HEK293 (cell line): ENCODE measurements at regions not wholly inside any gene's neighbourhood (a gene's known extent, or its start where the extent isn't known, plus 50 kb on each side); places are given as distances from the start of the nearest gene placed in this dataset.

Experiments used
- CTCF ChIP-seq: fragments of 450-650 bp; formaldehyde crosslinking; IDR thresholded peaks from 2 replicates; pipeline ENCODE4 v1.5.1; 2016; ENCODE audit warnings: missing biosample characterization, missing genetic modification characterization
- INSM2 ChIP-seq: fragments of 450-650 bp; formaldehyde crosslinking; IDR thresholded peaks from 2 replicates; pipeline ENCODE4 v1.5.1; 2016; ENCODE audit warnings: missing biosample characterization, missing genetic modification characterization
- KLF1 ChIP-seq: fragments of 450-650 bp; formaldehyde crosslinking; IDR thresholded peaks from 2 replicates; pipeline ENCODE4 v1.5.1; 2016; ENCODE audit warnings: missing biosample characterization, missing genetic modification characterization
- SP3 ChIP-seq: fragments of 450-650 bp; formaldehyde crosslinking; IDR thresholded peaks from 2 replicates; pipeline ENCODE4 v1.5.1; 2016; ENCODE audit warnings: missing biosample characterization, missing genetic modification characterization
- TCF7L2 ChIP-seq: IDR thresholded peaks from 2 replicates; pipeline ENCODE4 v1.6.1; 2011; ENCODE audit warnings: low read depth, mild to moderate bottlenecking, inconsistent platforms, low read length, moderate library complexity, borderline replicate concordance
- ZNF18 ChIP-seq: fragments of 450-650 bp; formaldehyde crosslinking; IDR thresholded peaks from 2 replicates; pipeline ENCODE4 v1.5.1; 2016; ENCODE audit warnings: missing biosample characterization, missing genetic modification characterization
- ZNF274 ChIP-seq, 2 experiments: fragments of 200-500 bp in 1 of 2; fragments of 450-650 bp in 1 of 2; sonication (Bioruptor generic) in 1 of 2; formaldehyde crosslinking in 1 of 2; IDR thresholded peaks; 2 replicates each; pipeline versions ENCODE4 v1.5.1 to v1.6.1; 2014 to 2016; ENCODE audit warnings: borderline replicate concordance in 1 of 2, inconsistent platforms in 1 of 2, low read length in 1 of 2, missing biosample characterization in 1 of 2, missing genetic modification characterization in 1 of 2
- ZNF548 ChIP-seq: fragments of 450-650 bp; formaldehyde crosslinking; IDR thresholded peaks from 2 replicates; pipeline ENCODE4 v1.5.1; 2016; ENCODE audit warnings: missing biosample characterization, missing genetic modification characterization
- TF ChIP-seq, protein P1 (sequence below): fragments of 450-650 bp; formaldehyde crosslinking; IDR thresholded peaks from 2 replicates; pipeline ENCODE4 v1.5.1; 2016; ENCODE audit warnings: missing biosample characterization, missing genetic modification characterization
- TF ChIP-seq, protein P2 (sequence below): fragments of 450-650 bp; formaldehyde crosslinking; IDR thresholded peaks from 2 replicates; pipeline ENCODE4 v1.5.1; 2016; ENCODE audit warnings: missing biosample characterization, missing genetic modification characterization

GRCh38 chr3:48068886-48069285, 52.7 kb upstream of the MAP4 start:
- TF ChIP-seq CTCF (no peak), ZNF274 (IDR thresholded peaks at IDR 0.05; ENCODE audit: low read length) (no peak), ZNF274 (tag by site-specific recombination; IDR thresholded peaks at IDR 0.05; ENCODE audit: borderline replicate concordance) (no peak), SP3 (tag by site-specific recombination) (no peak), ZNF548 (tag by site-specific recombination) (no peak), ZNF18 (tag by site-specific recombination) (no peak), KLF1 (no peak), TCF7L2 (no peak), INSM2 (tag by site-specific recombination) (no peak)
- TF ChIP-seq, protein P1, sequence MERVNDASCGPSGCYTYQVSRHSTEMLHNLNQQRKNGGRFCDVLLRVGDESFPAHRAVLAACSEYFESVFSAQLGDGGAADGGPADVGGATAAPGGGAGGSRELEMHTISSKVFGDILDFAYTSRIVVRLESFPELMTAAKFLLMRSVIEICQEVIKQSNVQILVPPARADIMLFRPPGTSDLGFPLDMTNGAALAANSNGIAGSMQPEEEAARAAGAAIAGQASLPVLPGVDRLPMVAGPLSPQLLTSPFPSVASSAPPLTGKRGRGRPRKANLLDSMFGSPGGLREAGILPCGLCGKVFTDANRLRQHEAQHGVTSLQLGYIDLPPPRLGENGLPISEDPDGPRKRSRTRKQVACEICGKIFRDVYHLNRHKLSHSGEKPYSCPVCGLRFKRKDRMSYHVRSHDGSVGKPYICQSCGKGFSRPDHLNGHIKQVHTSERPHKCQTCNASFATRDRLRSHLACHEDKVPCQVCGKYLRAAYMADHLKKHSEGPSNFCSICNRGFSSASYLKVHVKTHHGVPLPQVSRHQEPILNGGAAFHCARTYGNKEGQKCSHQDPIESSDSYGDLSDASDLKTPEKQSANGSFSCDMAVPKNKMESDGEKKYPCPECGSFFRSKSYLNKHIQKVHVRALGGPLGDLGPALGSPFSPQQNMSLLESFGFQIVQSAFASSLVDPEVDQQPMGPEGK (tag by site-specific recombination) = no peak
- TF ChIP-seq, protein P2, sequence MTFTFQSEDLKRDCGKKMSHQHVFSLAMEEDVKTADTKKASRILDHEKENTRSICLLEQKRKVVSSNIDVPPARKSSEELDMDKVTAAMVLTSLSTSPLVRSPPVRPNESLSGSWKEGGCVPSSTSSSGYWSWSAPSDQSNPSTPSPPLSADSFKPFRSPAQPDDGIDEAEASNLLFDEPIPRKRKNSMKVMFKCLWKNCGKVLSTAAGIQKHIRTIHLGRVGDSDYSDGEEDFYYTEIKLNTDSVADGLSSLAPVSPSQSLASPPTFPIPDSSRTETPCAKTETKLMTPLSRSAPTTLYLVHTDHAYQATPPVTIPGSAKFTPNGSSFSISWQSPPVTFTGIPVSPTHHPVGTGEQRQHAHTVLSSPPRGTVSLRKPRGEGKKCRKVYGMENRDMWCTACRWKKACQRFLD (tag by site-specific recombination) = no peak
